HG02852 (cell line): ENCODE measurements at regions not wholly inside any gene's neighbourhood (a gene's known extent, or its start where the extent isn't known, plus 50 kb on each side); places are given as distances from the start of the nearest gene placed in this dataset.

Experiments used
- ATAC-seq: cut with Tn5 transposase; IDR thresholded peaks from one replicate; pipeline ENCODE4 v1.9.1; 2021; ENCODE audit warnings: mild to moderate bottlenecking, moderate library complexity; ENCODE audit not compliant: unreplicated experiment

GRCh38 chr15:62985768-62986167 lies 56.8 kb upstream of the TPM1 start:
- ATAC-seq = no peak

- no peak for ATAC-seq
Observed at GRCh38 chr15:62986948-62987347, 55.6 kb upstream of the TPM1 start.

GRCh38 chr15:62988701-62989100 lies 53.8 kb upstream of the TPM1 start:
- no peak for ATAC-seq

- ATAC-seq = no peak
Observed at GRCh38 chr15:62989366-62990055, 53.0 kb upstream of the TPM1 start.

GRCh38 chr15:62991698-62992097 lies 50.8 kb upstream of the TPM1 start:
- ATAC-seq = no peak

GRCh38 chr15:62992302-62992701 lies 50.2 kb upstream of the TPM1 start:
- ATAC-seq = no peak
